H1 (cell line): ENCODE measurements at regions not wholly inside any gene's neighbourhood (a gene's known extent, or its start where the extent isn't known, plus 50 kb on each side); places are given as distances from the start of the nearest gene placed in this dataset.

Experiments
- CTCF ChIA-PET: fragments of 300-600 bp; sonication (Branson Sonifier 250); formaldehyde crosslinking; loops from one replicate; lab custom pipeline; 2021; ENCODE audit not compliant: partially characterized antibody; lab: Charles Lee
- POLR2A ChIA-PET: fragments of 300-600 bp; sonication (Branson Sonifier 250); formaldehyde crosslinking; loops from one replicate; lab custom pipeline; 2021; ENCODE audit warnings: inconsistent platforms; ENCODE audit not compliant: partially characterized antibody; lab: Charles Lee
- DNase-seq, 2 experiments: peaks; one replicate each; pipeline versions ENCODE4 v3.0.0 to v3.0.0-alpha.2; 2010 to 2022; ENCODE audit warnings: low spot score in 2 of 2, low read depth in 1 of 2, mixed read lengths in 1 of 2
- FAIRE-seq: peaks from 2 replicates; lab custom pipeline; 2011; peaks lifted over from hg19 to GRCh38; lab: Jason Lieb, UNC
- H2AFZ ChIP-seq: 2 replicates; pipeline ENCODE4 v1.8.1; 2012; ENCODE audit warnings: low read length, inconsistent platforms
- H2AK5ac ChIP-seq: 2 replicates; pipeline ENCODE4 v1.6.1; 2013; ENCODE audit warnings: low read depth, low read length
- H2BK120ac ChIP-seq: replicated peaks from 2 replicates; pipeline ENCODE3; 2013; ENCODE audit warnings: low read depth, low read length, inconsistent platforms
- H2BK12ac ChIP-seq: 2 replicates; pipeline ENCODE4 v1.6.1; 2013; ENCODE audit warnings: low read depth, low read length
- H2BK15ac ChIP-seq: 2 replicates; pipeline ENCODE4 v1.6.1; 2013; ENCODE audit warnings: low read length
- H2BK20ac ChIP-seq: 2 replicates; pipeline ENCODE4 v1.6.1; 2013; ENCODE audit warnings: low read length
- H2BK5ac ChIP-seq: 2 replicates; pipeline ENCODE4 v1.6.1; 2013; ENCODE audit warnings: low read depth, low read length
- H3K14ac ChIP-seq: 2 replicates; pipeline ENCODE4 v1.6.1; 2013; ENCODE audit warnings: inconsistent platforms; ENCODE audit not compliant: insufficient read length
- H3K18ac ChIP-seq: 2 replicates; pipeline ENCODE4 v1.6.1; 2013; ENCODE audit warnings: low read length; ENCODE audit errors: extremely low read depth
- H3K23ac ChIP-seq: 2 replicates; pipeline ENCODE4 v1.6.1; 2013; ENCODE audit warnings: inconsistent platforms; ENCODE audit not compliant: insufficient read length
- H3K23me2 ChIP-seq: 2 replicates; pipeline ENCODE4 v1.6.1; 2013; ENCODE audit warnings: low read depth, low read length
- H3K27ac ChIP-seq: 2 replicates; pipeline ENCODE4 v1.6.1; 2011; ENCODE audit warnings: low read depth, low read length, inconsistent platforms
- H3K27me3 ChIP-seq, 4 experiments: replicated peaks in 1 of 4; 1 replicate in 1 of 4; 2 replicates in 3 of 4; pipeline versions ENCODE4 v1.6.1 to v1.8.1; 2011 to 2013; ENCODE audit warnings: low read length in 3 of 4, mild to moderate bottlenecking in 3 of 4, inconsistent platforms in 2 of 4, mixed read lengths in 2 of 4, moderate library complexity in 1 of 4; ENCODE audit not compliant: control insufficient read depth in 3 of 4, insufficient read depth in 3 of 4; ENCODE audit errors: extremely low read depth in 1 of 4
- H3K36me3 ChIP-seq, 4 experiments: 2 replicates each; pipeline versions ENCODE4 v1.6.1 to v1.8.1; 2011 to 2013; ENCODE audit warnings: mild to moderate bottlenecking in 4 of 4, low read length in 3 of 4, moderate library complexity in 2 of 4, control low read depth in 1 of 4, inconsistent platforms in 1 of 4; ENCODE audit not compliant: insufficient read depth in 4 of 4, control insufficient read depth in 2 of 4
- H3K4ac ChIP-seq: replicated peaks from 2 replicates; pipeline ENCODE3; 2013; ENCODE audit warnings: low read length, low read depth, mixed read lengths, inconsistent platforms; ENCODE audit not compliant: insufficient read length
- H3K4me1 ChIP-seq, 4 experiments: replicated peaks in 1 of 4; 1 replicate in 1 of 4; 2 replicates in 3 of 4; pipeline versions ENCODE4 v1.6.1 to v1.8.1; 2011 to 2013; ENCODE audit warnings: low read length in 3 of 4, inconsistent platforms in 2 of 4, mixed read lengths in 1 of 4; ENCODE audit not compliant: insufficient read depth in 4 of 4, control insufficient read depth in 3 of 4
- H3K4me2 ChIP-seq, 2 experiments: 2 replicates each; pipeline versions ENCODE4 v1.6.1 to v1.8.1; 2011 to 2013; ENCODE audit warnings: low read depth in 2 of 2, low read length in 2 of 2, control low read depth in 1 of 2, inconsistent platforms in 1 of 2, mild to moderate bottlenecking in 1 of 2; ENCODE audit not compliant: insufficient read depth in 1 of 2
- H3K4me3 ChIP-seq, 4 experiments: fragments of 200-600, 300-600 bp in 1 of 4; sonication (generic), shearing (Covaris generic), sonication (Bioruptor Twin) in 1 of 4; 2 replicates each; pipeline versions ENCODE4 v1.5.1 to v1.8.1; 2011 to 2016; ENCODE audit warnings: low read length in 4 of 4, low read depth in 3 of 4, control low read depth in 2 of 4, inconsistent platforms in 2 of 4, mild to moderate bottlenecking in 2 of 4, mixed read lengths in 1 of 4, moderate library complexity in 1 of 4; ENCODE audit not compliant: insufficient read depth in 2 of 4; ENCODE audit errors: extremely low read depth in 1 of 4
- H3K56ac ChIP-seq: replicated peaks from 2 replicates; pipeline ENCODE3; 2013; ENCODE audit warnings: low read depth, mild to moderate bottlenecking, mixed read lengths, low read length, inconsistent platforms; ENCODE audit not compliant: insufficient read length
- H3K79me1 ChIP-seq: 2 replicates; pipeline ENCODE4 v1.6.1; 2013; ENCODE audit warnings: low read depth, low read length, control low read depth
- H3K79me2 ChIP-seq, 2 experiments: 2 replicates each; pipeline versions ENCODE4 v1.6.1 to v1.8.1; 2012 to 2013; ENCODE audit warnings: low read length in 2 of 2, mild to moderate bottlenecking in 2 of 2, inconsistent platforms in 1 of 2; ENCODE audit not compliant: insufficient read depth in 2 of 2, control insufficient read depth in 1 of 2
- H3K9ac ChIP-seq, 4 experiments: replicated peaks in 1 of 4; 1 replicate in 1 of 4; 2 replicates in 3 of 4; pipeline versions ENCODE4 v1.6.1 to v1.8.1; 2011 to 2013; ENCODE audit warnings: low read depth in 3 of 4, low read length in 3 of 4, control low read depth in 2 of 4, mild to moderate bottlenecking in 2 of 4, moderate library complexity in 2 of 4, inconsistent platforms in 1 of 4; ENCODE audit errors: extremely low read depth in 1 of 4
- H3K9me3 ChIP-seq, 2 experiments: 2 replicates each; pipeline versions ENCODE4 v1.6.1 to v1.8.1; 2012 to 2013; ENCODE audit warnings: mild to moderate bottlenecking in 2 of 2, moderate library complexity in 2 of 2, control low read depth in 1 of 2, inconsistent platforms in 1 of 2, low read depth in 1 of 2, low read length in 1 of 2, mixed read lengths in 1 of 2; ENCODE audit not compliant: insufficient read depth in 2 of 2
- H4K20me1 ChIP-seq, 2 experiments: replicated peaks in 1 of 2; 2 replicates each; pipeline versions ENCODE3 to v1.8.1; 2011 to 2013; ENCODE audit warnings: inconsistent platforms in 2 of 2, low read length in 2 of 2, mild to moderate bottlenecking in 1 of 2; ENCODE audit not compliant: insufficient read depth in 2 of 2, control insufficient read depth in 1 of 2
- H4K5ac ChIP-seq: 2 replicates; pipeline ENCODE4 v1.6.1; 2013; ENCODE audit warnings: low read length, low read depth, mixed read lengths, inconsistent platforms; ENCODE audit not compliant: insufficient read length
- H4K8ac ChIP-seq: 2 replicates; pipeline ENCODE4 v1.8.0; 2013; ENCODE audit warnings: mild to moderate bottlenecking, moderate library complexity, low read length, inconsistent platforms; ENCODE audit not compliant: insufficient read depth; ENCODE audit errors: extremely low read depth
- H4K91ac ChIP-seq: replicated peaks from 2 replicates; pipeline ENCODE3; 2013; ENCODE audit warnings: low read length, mixed read lengths, inconsistent platforms; ENCODE audit not compliant: insufficient read length
- ASH2L ChIP-seq: fragments of 200-600, 300-600 bp; sonication (generic); IDR thresholded peaks from one replicate; pipeline ENCODE4 v1.7.1; 2017; ENCODE audit warnings: low read length
- BACH1 ChIP-seq: IDR thresholded peaks from 2 replicates; pipeline ENCODE4 v1.6.1; 2012; ENCODE audit warnings: low read length, improper control_type of control experiment
- BRCA1 ChIP-seq: IDR thresholded peaks from 2 replicates; pipeline ENCODE4 v1.6.1; 2012; ENCODE audit warnings: low read depth, low read length, improper control_type of control experiment
- CBX8 ChIP-seq: fragments of 300-800, 300-1000 bp; sonication (generic); IDR thresholded peaks from 2 replicates; pipeline ENCODE4 v1.7.1; 2016; ENCODE audit warnings: low read depth, low read length, borderline replicate concordance
- CTBP2 ChIP-seq: IDR thresholded peaks from 2 replicates; pipeline ENCODE4 v1.7.0; 2011; ENCODE audit warnings: borderline replicate concordance, mild to moderate bottlenecking, moderate library complexity, mixed read lengths, low read length; ENCODE audit not compliant: insufficient read depth, insufficient read length
- EZH2 ChIP-seq: fragments of 200-600 bp; sonication (generic); IDR thresholded peaks from 2 replicates; pipeline ENCODE4 v1.7.1; 2012; ENCODE audit warnings: low read depth, mild to moderate bottlenecking, moderate library complexity, low read length, inconsistent platforms; ENCODE audit not compliant: severe bottlenecking
- GABPA ChIP-seq: IDR thresholded peaks from 2 replicates; pipeline ENCODE4 v1.6.1; 2011; ENCODE audit warnings: mild to moderate bottlenecking, low read length, moderate library complexity, borderline replicate concordance; ENCODE audit not compliant: insufficient read depth
- PHF8 ChIP-seq: fragments of 200-600 bp; sonication (generic); conservative IDR thresholded peaks from 2 replicates; pipeline ENCODE4 v1.7.1; 2012; ENCODE audit warnings: low read depth, mild to moderate bottlenecking, inconsistent platforms, low read length, moderate library complexity
- RNF2 ChIP-seq: fragments of 200-900, 300-1000 bp; sonication (generic); IDR thresholded peaks from 2 replicates; pipeline ENCODE4 v1.7.1; 2016; ENCODE audit warnings: borderline replicate concordance, low read depth, mild to moderate bottlenecking, antibody characterized with exemption, low read length; ENCODE audit not compliant: poor library complexity, severe bottlenecking; ENCODE audit errors: missing control alignments
- SIX5 ChIP-seq: IDR thresholded peaks from 2 replicates; pipeline ENCODE4 v1.6.1; 2011; ENCODE audit warnings: mild to moderate bottlenecking, low read depth, low read length
- SP2 ChIP-seq: IDR thresholded peaks from 2 replicates; pipeline ENCODE4 v1.6.1; 2012; ENCODE audit warnings: mild to moderate bottlenecking, low read length, inconsistent platforms
- SUZ12 ChIP-seq: fragments of 200-600 bp; sonication (generic); IDR thresholded peaks from 2 replicates; pipeline ENCODE4 v1.6.1; 2012; ENCODE audit warnings: mild to moderate bottlenecking, inconsistent platforms, low read length, moderate library complexity, mixed read lengths
- ZNF274 ChIP-seq: IDR thresholded peaks from 2 replicates; pipeline ENCODE4 v1.7.0; 2012; ENCODE audit warnings: low read length, borderline replicate concordance; ENCODE audit errors: extremely low read depth
- WGBS, 2 experiments: shearing (Covaris generic) in 1 of 2; methylation state at CpG; one replicate each; pipeline versions ENCODE4 v1.1.6 to v1.1.7; 2013 to 2015; ENCODE audit warnings: low lambda C conversion rate in 2 of 2, mixed read lengths in 2 of 2, inconsistent platforms in 1 of 2, low coverage in 1 of 2, missing lambda C conversion rate in 1 of 2; ENCODE audit not compliant: insufficient replicate concordance in 2 of 2, insufficient coverage in 1 of 2, insufficient read length in 1 of 2; ENCODE audit errors: extremely low coverage in 1 of 2, missing lambda C conversion rate in 1 of 2; 5-methylcytosine and 5-hydroxymethylcytosine counted together

DNA sequence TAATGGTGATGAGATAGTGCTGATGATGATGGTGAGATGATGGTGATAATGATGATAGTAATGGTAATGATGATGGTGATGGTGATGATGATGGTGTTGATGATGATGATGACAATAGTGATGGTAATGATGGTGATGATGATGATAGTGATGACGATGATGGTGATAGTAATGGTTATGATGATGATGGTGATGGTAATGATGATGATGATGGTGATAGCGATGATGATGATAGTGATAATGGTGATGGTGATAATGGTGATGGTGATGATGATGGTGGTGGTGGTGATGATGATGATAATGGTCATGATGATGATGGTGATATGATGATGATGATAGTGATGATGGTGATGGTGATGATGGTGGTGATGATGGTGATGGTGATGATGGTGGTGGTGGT, 384.6 kb downstream of the MATN1 start (continued):
- no peak for TF ChIP-seq ZNF274

GRCh38 chr1:30337324-30337620, 386.1 kb downstream of the MATN1 start:
- Histone ChIP-seq H3K4me1 (peaks cover 0 to 2% (median 0%) of the 10 kb centered on the region in 4 experiments; a peak in 1 of 7 replicates), H4K5ac (no peak overlapping the region), H4K91ac (no peak overlapping the region), H2BK20ac (no peak overlapping the region), H4K8ac (no peak overlapping the region), H3K4ac (no peak overlapping the region), H3K18ac (no peak overlapping the region), H2BK5ac (no peak overlapping the region), H3K56ac (no peak overlapping the region), H3K4me2 (no peak overlapping the region), H2AFZ (no peak overlapping the region), H3K79me1 (no peaks in the 10 kb centered on the region), H3K27ac (no peak overlapping the region), H3K9me3 (no peaks in the 10 kb centered on the region), H3K23me2 (peaks cover 11% of the 10 kb centered on the region; the same call in 1 of the 2 replicates), H3K4me3 (no peak overlapping the region), H3K79me2 (no peaks in the 10 kb centered on the region), H2BK15ac (no peak overlapping the region), H3K9ac (no peak overlapping the region), H2AK5ac (no peak overlapping the region), H2BK12ac (no peak overlapping the region), H3K36me3 (no peaks in the 10 kb centered on the region), H2BK120ac (no peak overlapping the region), H3K27me3 (no peaks in the 10 kb centered on the region), H3K23ac (no peak overlapping the region), H3K14ac (no peak overlapping the region), H4K20me1 (peaks cover 0 to 5% of the 10 kb centered on the region in 2 experiments)
- WGBS, 2 experiments = 88% methylated on average over 3 of the region's 3 CpGs; no CpG with 5 or more reads in 1 of the 2 experiments
- ChIA-PET CTCF (interaction anchor here (0.7 to 1.6 kb wide), 8 partner anchors 9 to 105 kb away, joined by 3 to 5 read pairs (median 3); no protein-coding TSS in a partner anchor), POLR2A (no interaction called here)
- no peak for DNase-seq
- FAIRE-seq = no peak
- TF ChIP-seq RNF2 (no peak), EZH2 (no peak), SUZ12 (no peak), PHF8 (no peak), GABPA (no peak), CTBP2 (no peak), BRCA1 (no peak), BACH1 (no peak), SP2 (no peak), CBX8 (no peak), SIX5 (no peak), ASH2L (no peak)
